Endothelial cell of umbilical vein (primary cell): ENCODE measurements at regions not wholly inside any gene's neighbourhood (a gene's known extent, or its start where the extent isn't known, plus 50 kb on each side); places are given as distances from the start of the nearest gene placed in this dataset.

Source experiments
- BruUV-seq: library from RNA; stranded (reverse); fragments of 400-500 nt; replicated peaks from 2 replicates; lab custom pipeline; 2021; lab: Mats Ljungman, UMichigan
- CTCF ChIA-PET: fragments of 300-600, 350-600 bp; sonication (Branson Sonifier 250); formaldehyde crosslinking; loops from one replicate; lab custom pipeline; 2021; ENCODE audit warnings: antibody characterized with exemption, inconsistent platforms; lab: Charles Lee
- POLR2A ChIA-PET: fragments of 300-600, 350-600 bp; sonication (Branson Sonifier 250); formaldehyde crosslinking; loops from one replicate; lab custom pipeline; 2021; ENCODE audit warnings: antibody characterized with exemption, inconsistent platforms; lab: Charles Lee
- DNase-seq: peaks from one replicate; pipeline ENCODE4 v3.0.0-alpha.2; 2011; ENCODE audit warnings: low read depth, low spot score
- FAIRE-seq: peaks from 2 replicates; lab custom pipeline; 2011; peaks lifted over from hg19 to GRCh38; lab: Jason Lieb, UNC
- H2AFZ ChIP-seq: 2 replicates; pipeline ENCODE4 v1.6.0; 2012; ENCODE audit warnings: low read depth, low read length, control low read depth, inconsistent platforms
- H3K27ac ChIP-seq: 2 replicates; pipeline ENCODE4 v1.5.1; 2011; ENCODE audit warnings: low read depth, mild to moderate bottlenecking, control low read depth, low read length, moderate library complexity; ENCODE audit not compliant: insufficient read depth
- H3K27me3 ChIP-seq, 2 experiments: 2 replicates each; pipeline versions ENCODE4 v1.6.0 to v1.6.1; 2011; ENCODE audit warnings: low read length in 2 of 2, mixed read lengths in 1 of 2; ENCODE audit not compliant: control insufficient read depth in 2 of 2, insufficient read depth in 2 of 2
- H3K36me3 ChIP-seq, 2 experiments: 2 replicates in 1 of 2; 3 replicates in 1 of 2; pipeline ENCODE4 v1.5.1; 2011; ENCODE audit warnings: low read length in 2 of 2, mild to moderate bottlenecking in 1 of 2, moderate library complexity in 1 of 2; ENCODE audit not compliant: control insufficient read depth in 2 of 2, insufficient read depth in 2 of 2; ENCODE audit errors: extremely low read depth in 1 of 2
- H3K4me1 ChIP-seq: 3 replicates; pipeline ENCODE4 v1.5.1; 2011; ENCODE audit warnings: mild to moderate bottlenecking, low read length; ENCODE audit not compliant: control insufficient read depth, insufficient read depth; ENCODE audit errors: extremely low read depth
- H3K4me2 ChIP-seq: 2 replicates; pipeline ENCODE4 v1.6.1; 2011; ENCODE audit warnings: low read length, control low read depth, mixed read lengths; ENCODE audit not compliant: insufficient read depth
- H3K4me3 ChIP-seq, 3 experiments: fragments of 200-600 bp in 1 of 3; sonication (generic), shearing (Covaris generic) in 1 of 3; replicated peaks in 1 of 3; 2 replicates each; pipeline ENCODE4 v1.5.1; 2011 to 2016; ENCODE audit warnings: control low read depth in 3 of 3, low read length in 3 of 3, mild to moderate bottlenecking in 2 of 3, inconsistent platforms in 1 of 3, low read depth in 1 of 3, moderate library complexity in 1 of 3; ENCODE audit not compliant: insufficient read depth in 1 of 3
- H3K79me2 ChIP-seq: 2 replicates; pipeline ENCODE4 v1.6.0; 2012; ENCODE audit warnings: low read length, inconsistent platforms; ENCODE audit not compliant: control insufficient read depth, insufficient read depth
- H3K9ac ChIP-seq: replicated peaks from 2 replicates; pipeline ENCODE3; 2011; ENCODE audit warnings: low read length, control low read depth; ENCODE audit not compliant: insufficient read depth; ENCODE audit errors: extremely low read depth
- H3K9me1 ChIP-seq: replicated peaks from 3 replicates; pipeline ENCODE4 v1.6.0; 2011; ENCODE audit warnings: mild to moderate bottlenecking, low read length; ENCODE audit not compliant: control insufficient read depth, insufficient read depth; ENCODE audit errors: extremely low read depth
- H3K9me3 ChIP-seq: replicated peaks from 2 replicates; pipeline ENCODE4 v1.5.1; 2012; ENCODE audit warnings: low read length, inconsistent platforms; ENCODE audit not compliant: control insufficient read depth, insufficient read depth
- H4K20me1 ChIP-seq: replicated peaks from 2 replicates; pipeline ENCODE3; 2011; ENCODE audit warnings: mild to moderate bottlenecking, low read length; ENCODE audit not compliant: control insufficient read depth, insufficient read depth; ENCODE audit errors: extremely low read depth
- EZH2 ChIP-seq: IDR thresholded peaks from 2 replicates; pipeline ENCODE4 v1.6.1; 2012; ENCODE audit warnings: borderline replicate concordance, low read depth, mild to moderate bottlenecking, moderate library complexity, low read length, inconsistent platforms; ENCODE audit not compliant: severe bottlenecking
- FOS ChIP-seq: IDR thresholded peaks from 2 replicates; pipeline ENCODE4 v1.6.1; 2011; ENCODE audit warnings: mild to moderate bottlenecking, low read length, moderate library complexity, borderline replicate concordance; ENCODE audit not compliant: insufficient read depth
- GATA2 ChIP-seq: IDR thresholded peaks from 2 replicates; pipeline ENCODE4 v1.7.0; 2011; ENCODE audit warnings: low read depth, mild to moderate bottlenecking, moderate library complexity, mixed read lengths, low read length; ENCODE audit not compliant: insufficient read length, insufficient read depth
- JUN ChIP-seq: IDR thresholded peaks from 2 replicates; pipeline ENCODE4 v1.6.1; 2011; ENCODE audit warnings: borderline replicate concordance, low read depth; ENCODE audit not compliant: insufficient read length, insufficient read depth
- MYC ChIP-seq: IDR thresholded peaks from one replicate; pipeline ENCODE4 v1.6.1; 2011; ENCODE audit warnings: mild to moderate bottlenecking, low read depth, low read length
- POLR2A ChIP-seq: IDR thresholded peaks from 2 replicates; pipeline ENCODE4 v1.6.1; 2012; ENCODE audit warnings: low read depth, mild to moderate bottlenecking, control low read depth, low read length
- POLR2AphosphoS5 ChIP-seq: IDR thresholded peaks from 2 replicates; pipeline ENCODE4 v1.6.1; 2012; ENCODE audit warnings: low read depth, mild to moderate bottlenecking, control low read depth, low read length, moderate library complexity; ENCODE audit not compliant: insufficient read depth
- dilution Hi-C: fragments of 300-500 bp; cut with MboI; formaldehyde crosslinking; loops from one replicate; pipeline ENCODE4 v1.15.0; 2019; ENCODE audit warnings: low sequenced_read_pairs; ENCODE audit not compliant: extremely low pct_ligation_motif_present
- intact Hi-C: fragments of 100-400 bp; cut with micrococcal nuclease; formaldehyde crosslinking; loops from one replicate; pipeline ENCODE4 v1.10.0; 2022
- TF ChIP-seq, protein P1 (sequence below): IDR thresholded peaks from 2 replicates; pipeline ENCODE4 v1.6.1; 2011; ENCODE audit not compliant: insufficient read depth, insufficient read length
- TF ChIP-seq, protein P2 (sequence below), 2 donors: IDR thresholded peaks; 1 replicate in 1 of 2; 2 replicates in 1 of 2; pipeline ENCODE4 v1.5.1; 2011; ENCODE audit warnings: low read length in 2 of 2, mild to moderate bottlenecking in 2 of 2, moderate library complexity in 2 of 2, control low read depth in 1 of 2, inconsistent platforms in 1 of 2, low read depth in 1 of 2; ENCODE audit not compliant: insufficient read depth in 1 of 2; ENCODE audit errors: extremely low read depth in 1 of 2

DNA sequence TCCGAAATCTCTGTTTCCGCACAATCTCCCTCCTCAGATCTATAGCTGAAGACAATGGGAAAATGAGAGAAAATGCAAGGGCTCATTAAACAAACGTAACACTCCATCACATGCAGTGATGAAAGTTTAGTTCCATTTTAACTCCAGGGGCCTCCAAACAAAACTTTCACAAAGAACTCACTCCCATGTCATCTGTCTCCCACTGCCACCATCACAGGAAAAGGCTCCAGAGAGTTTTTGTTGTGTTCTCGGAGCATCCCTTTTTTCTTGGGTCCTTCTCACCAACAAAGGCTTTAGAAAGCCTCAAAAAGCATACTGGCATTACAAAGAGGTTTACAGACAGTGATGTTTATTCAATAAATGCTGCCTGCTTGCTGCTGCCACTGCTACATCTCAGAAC lies 339.6 kb downstream of the TPBG start:
- Histone ChIP-seq H3K27me3 (no peaks in the 10 kb centered on the region), H3K9me3 (no peaks in the 10 kb centered on the region), H3K9ac (no peak overlapping the region), H3K36me3 (no peaks in the 10 kb centered on the region), H2AFZ (no peak overlapping the region), H3K79me2 (no peaks in the 10 kb centered on the region), H4K20me1 (no peaks in the 10 kb centered on the region), H3K4me1 (no peaks in the 10 kb centered on the region), H3K4me2 (no peak overlapping the region), H3K4me3 (no peak overlapping the region), H3K9me1 (no peaks in the 10 kb centered on the region), H3K27ac (no peak overlapping the region)
- ChIA-PET POLR2A (no interaction called here), CTCF (no interaction called here)
- dilution Hi-C loops (no loop called here), intact Hi-C loops (no loop called here)
- FAIRE-seq (no peak), DNase-seq (no peak)
- no TSS peak for BruUV-seq
- TF ChIP-seq, protein P1, sequence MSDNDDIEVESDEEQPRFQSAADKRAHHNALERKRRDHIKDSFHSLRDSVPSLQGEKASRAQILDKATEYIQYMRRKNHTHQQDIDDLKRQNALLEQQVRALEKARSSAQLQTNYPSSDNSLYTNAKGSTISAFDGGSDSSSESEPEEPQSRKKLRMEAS, result no peak
- no peak for TF ChIP-seq EZH2
- no peak for TF ChIP-seq JUN
- no peak for TF ChIP-seq POLR2A
- TF ChIP-seq POLR2AphosphoS5, result no peak
- TF ChIP-seq FOS, result no peak
- no peak for TF ChIP-seq MYC
- TF ChIP-seq GATA2, result no peak
- TF ChIP-seq, protein P2, sequence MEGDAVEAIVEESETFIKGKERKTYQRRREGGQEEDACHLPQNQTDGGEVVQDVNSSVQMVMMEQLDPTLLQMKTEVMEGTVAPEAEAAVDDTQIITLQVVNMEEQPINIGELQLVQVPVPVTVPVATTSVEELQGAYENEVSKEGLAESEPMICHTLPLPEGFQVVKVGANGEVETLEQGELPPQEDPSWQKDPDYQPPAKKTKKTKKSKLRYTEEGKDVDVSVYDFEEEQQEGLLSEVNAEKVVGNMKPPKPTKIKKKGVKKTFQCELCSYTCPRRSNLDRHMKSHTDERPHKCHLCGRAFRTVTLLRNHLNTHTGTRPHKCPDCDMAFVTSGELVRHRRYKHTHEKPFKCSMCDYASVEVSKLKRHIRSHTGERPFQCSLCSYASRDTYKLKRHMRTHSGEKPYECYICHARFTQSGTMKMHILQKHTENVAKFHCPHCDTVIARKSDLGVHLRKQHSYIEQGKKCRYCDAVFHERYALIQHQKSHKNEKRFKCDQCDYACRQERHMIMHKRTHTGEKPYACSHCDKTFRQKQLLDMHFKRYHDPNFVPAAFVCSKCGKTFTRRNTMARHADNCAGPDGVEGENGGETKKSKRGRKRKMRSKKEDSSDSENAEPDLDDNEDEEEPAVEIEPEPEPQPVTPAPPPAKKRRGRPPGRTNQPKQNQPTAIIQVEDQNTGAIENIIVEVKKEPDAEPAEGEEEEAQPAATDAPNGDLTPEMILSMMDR (IDR thresholded peaks at IDR 0.05; ENCODE audit: extremely low read depth in 1 of 2, insufficient read depth in 1 of 2, low read depth in 1 of 2, low read length in 2 of 2), result no peak
